Endothelial cell of umbilical vein (primary cell): ENCODE measurements at regions not wholly inside any gene's neighbourhood (a gene's known extent, or its start where the extent isn't known, plus 50 kb on each side); places are given as distances from the start of the nearest gene placed in this dataset.

Experiments
- BruUV-seq: library from RNA; stranded (reverse); fragments of 400-500 nt; replicated peaks from 2 replicates; lab custom pipeline; 2021; lab: Mats Ljungman, UMichigan
- CTCF ChIA-PET: fragments of 300-600, 350-600 bp; sonication (Branson Sonifier 250); formaldehyde crosslinking; loops from one replicate; lab custom pipeline; 2021; ENCODE audit warnings: antibody characterized with exemption, inconsistent platforms; lab: Charles Lee
- POLR2A ChIA-PET: fragments of 300-600, 350-600 bp; sonication (Branson Sonifier 250); formaldehyde crosslinking; loops from one replicate; lab custom pipeline; 2021; ENCODE audit warnings: antibody characterized with exemption, inconsistent platforms; lab: Charles Lee
- DNase-seq: peaks from one replicate; pipeline ENCODE4 v3.0.0-alpha.2; 2011; ENCODE audit warnings: low read depth, low spot score
- FAIRE-seq: peaks from 2 replicates; lab custom pipeline; 2011; peaks lifted over from hg19 to GRCh38; lab: Jason Lieb, UNC
- H2AFZ ChIP-seq: 2 replicates; pipeline ENCODE4 v1.6.0; 2012; ENCODE audit warnings: low read depth, low read length, control low read depth, inconsistent platforms
- H3K27ac ChIP-seq: 2 replicates; pipeline ENCODE4 v1.5.1; 2011; ENCODE audit warnings: low read depth, mild to moderate bottlenecking, control low read depth, low read length, moderate library complexity; ENCODE audit not compliant: insufficient read depth
- H3K27me3 ChIP-seq, 2 experiments: 2 replicates each; pipeline versions ENCODE4 v1.6.0 to v1.6.1; 2011; ENCODE audit warnings: low read length in 2 of 2, mixed read lengths in 1 of 2; ENCODE audit not compliant: control insufficient read depth in 2 of 2, insufficient read depth in 2 of 2
- H3K36me3 ChIP-seq, 2 experiments: 2 replicates in 1 of 2; 3 replicates in 1 of 2; pipeline ENCODE4 v1.5.1; 2011; ENCODE audit warnings: low read length in 2 of 2, mild to moderate bottlenecking in 1 of 2, moderate library complexity in 1 of 2; ENCODE audit not compliant: control insufficient read depth in 2 of 2, insufficient read depth in 2 of 2; ENCODE audit errors: extremely low read depth in 1 of 2
- H3K4me1 ChIP-seq: 3 replicates; pipeline ENCODE4 v1.5.1; 2011; ENCODE audit warnings: mild to moderate bottlenecking, low read length; ENCODE audit not compliant: control insufficient read depth, insufficient read depth; ENCODE audit errors: extremely low read depth
- H3K4me2 ChIP-seq: 2 replicates; pipeline ENCODE4 v1.6.1; 2011; ENCODE audit warnings: low read length, control low read depth, mixed read lengths; ENCODE audit not compliant: insufficient read depth
- H3K4me3 ChIP-seq, 3 experiments: fragments of 200-600 bp in 1 of 3; sonication (generic), shearing (Covaris generic) in 1 of 3; replicated peaks in 1 of 3; 2 replicates each; pipeline ENCODE4 v1.5.1; 2011 to 2016; ENCODE audit warnings: control low read depth in 3 of 3, low read length in 3 of 3, mild to moderate bottlenecking in 2 of 3, inconsistent platforms in 1 of 3, low read depth in 1 of 3, moderate library complexity in 1 of 3; ENCODE audit not compliant: insufficient read depth in 1 of 3
- H3K79me2 ChIP-seq: 2 replicates; pipeline ENCODE4 v1.6.0; 2012; ENCODE audit warnings: low read length, inconsistent platforms; ENCODE audit not compliant: control insufficient read depth, insufficient read depth
- H3K9ac ChIP-seq: replicated peaks from 2 replicates; pipeline ENCODE3; 2011; ENCODE audit warnings: low read length, control low read depth; ENCODE audit not compliant: insufficient read depth; ENCODE audit errors: extremely low read depth
- H3K9me1 ChIP-seq: replicated peaks from 3 replicates; pipeline ENCODE4 v1.6.0; 2011; ENCODE audit warnings: mild to moderate bottlenecking, low read length; ENCODE audit not compliant: control insufficient read depth, insufficient read depth; ENCODE audit errors: extremely low read depth
- H3K9me3 ChIP-seq: replicated peaks from 2 replicates; pipeline ENCODE4 v1.5.1; 2012; ENCODE audit warnings: low read length, inconsistent platforms; ENCODE audit not compliant: control insufficient read depth, insufficient read depth
- H4K20me1 ChIP-seq: replicated peaks from 2 replicates; pipeline ENCODE3; 2011; ENCODE audit warnings: mild to moderate bottlenecking, low read length; ENCODE audit not compliant: control insufficient read depth, insufficient read depth; ENCODE audit errors: extremely low read depth
- EZH2 ChIP-seq: IDR thresholded peaks from 2 replicates; pipeline ENCODE4 v1.6.1; 2012; ENCODE audit warnings: borderline replicate concordance, low read depth, mild to moderate bottlenecking, moderate library complexity, low read length, inconsistent platforms; ENCODE audit not compliant: severe bottlenecking
- FOS ChIP-seq: IDR thresholded peaks from 2 replicates; pipeline ENCODE4 v1.6.1; 2011; ENCODE audit warnings: mild to moderate bottlenecking, low read length, moderate library complexity, borderline replicate concordance; ENCODE audit not compliant: insufficient read depth
- GATA2 ChIP-seq: IDR thresholded peaks from 2 replicates; pipeline ENCODE4 v1.7.0; 2011; ENCODE audit warnings: low read depth, mild to moderate bottlenecking, moderate library complexity, mixed read lengths, low read length; ENCODE audit not compliant: insufficient read length, insufficient read depth
- JUN ChIP-seq: IDR thresholded peaks from 2 replicates; pipeline ENCODE4 v1.6.1; 2011; ENCODE audit warnings: borderline replicate concordance, low read depth; ENCODE audit not compliant: insufficient read length, insufficient read depth
- MAX ChIP-seq: IDR thresholded peaks from 2 replicates; pipeline ENCODE4 v1.6.1; 2011; ENCODE audit not compliant: insufficient read depth, insufficient read length
- MYC ChIP-seq: IDR thresholded peaks from one replicate; pipeline ENCODE4 v1.6.1; 2011; ENCODE audit warnings: mild to moderate bottlenecking, low read depth, low read length
- POLR2A ChIP-seq: IDR thresholded peaks from 2 replicates; pipeline ENCODE4 v1.6.1; 2012; ENCODE audit warnings: low read depth, mild to moderate bottlenecking, control low read depth, low read length
- POLR2AphosphoS5 ChIP-seq: IDR thresholded peaks from 2 replicates; pipeline ENCODE4 v1.6.1; 2012; ENCODE audit warnings: low read depth, mild to moderate bottlenecking, control low read depth, low read length, moderate library complexity; ENCODE audit not compliant: insufficient read depth
- dilution Hi-C: fragments of 300-500 bp; cut with MboI; formaldehyde crosslinking; loops from one replicate; pipeline ENCODE4 v1.15.0; 2019; ENCODE audit warnings: low sequenced_read_pairs; ENCODE audit not compliant: extremely low pct_ligation_motif_present
- intact Hi-C: fragments of 100-400 bp; cut with micrococcal nuclease; formaldehyde crosslinking; loops from one replicate; pipeline ENCODE4 v1.10.0; 2022
- TF ChIP-seq, protein P1 (sequence below), 2 donors: IDR thresholded peaks; 1 replicate in 1 of 2; 2 replicates in 1 of 2; pipeline ENCODE4 v1.5.1; 2011; ENCODE audit warnings: low read length in 2 of 2, mild to moderate bottlenecking in 2 of 2, moderate library complexity in 2 of 2, control low read depth in 1 of 2, inconsistent platforms in 1 of 2, low read depth in 1 of 2; ENCODE audit not compliant: insufficient read depth in 1 of 2; ENCODE audit errors: extremely low read depth in 1 of 2

- no peak overlapping the region for H2AFZ ChIP-seq
- BruUV-seq = no TSS peak
- intact Hi-C loops = no loop called here
- dilution Hi-C loops = no loop called here
- no peaks in the 10 kb centered on the region for H3K9me1 ChIP-seq
- H3K4me1 ChIP-seq = no peaks in the 10 kb centered on the region
- no peak for DNase-seq
- H3K9me3 ChIP-seq = no peaks in the 10 kb centered on the region
- H3K4me2 ChIP-seq = no peak overlapping the region
- TF ChIP-seq POLR2AphosphoS5 (no peak), FOS (no peak), EZH2 (no peak), JUN (no peak), MAX (no peak), MYC (no peak), GATA2 (no peak), POLR2A (no peak)
- TF ChIP-seq, protein P1, sequence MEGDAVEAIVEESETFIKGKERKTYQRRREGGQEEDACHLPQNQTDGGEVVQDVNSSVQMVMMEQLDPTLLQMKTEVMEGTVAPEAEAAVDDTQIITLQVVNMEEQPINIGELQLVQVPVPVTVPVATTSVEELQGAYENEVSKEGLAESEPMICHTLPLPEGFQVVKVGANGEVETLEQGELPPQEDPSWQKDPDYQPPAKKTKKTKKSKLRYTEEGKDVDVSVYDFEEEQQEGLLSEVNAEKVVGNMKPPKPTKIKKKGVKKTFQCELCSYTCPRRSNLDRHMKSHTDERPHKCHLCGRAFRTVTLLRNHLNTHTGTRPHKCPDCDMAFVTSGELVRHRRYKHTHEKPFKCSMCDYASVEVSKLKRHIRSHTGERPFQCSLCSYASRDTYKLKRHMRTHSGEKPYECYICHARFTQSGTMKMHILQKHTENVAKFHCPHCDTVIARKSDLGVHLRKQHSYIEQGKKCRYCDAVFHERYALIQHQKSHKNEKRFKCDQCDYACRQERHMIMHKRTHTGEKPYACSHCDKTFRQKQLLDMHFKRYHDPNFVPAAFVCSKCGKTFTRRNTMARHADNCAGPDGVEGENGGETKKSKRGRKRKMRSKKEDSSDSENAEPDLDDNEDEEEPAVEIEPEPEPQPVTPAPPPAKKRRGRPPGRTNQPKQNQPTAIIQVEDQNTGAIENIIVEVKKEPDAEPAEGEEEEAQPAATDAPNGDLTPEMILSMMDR (IDR thresholded peaks at IDR 0.05; ENCODE audit: extremely low read depth in 1 of 2, insufficient read depth in 1 of 2, low read depth in 1 of 2, low read length in 2 of 2) = no peak
- H3K79me2 ChIP-seq = no peaks in the 10 kb centered on the region
- H3K36me3 ChIP-seq = no peaks in the 10 kb centered on the region
- H3K27ac ChIP-seq = no peak overlapping the region
- H3K4me3 ChIP-seq = no peak overlapping the region
- no peak for FAIRE-seq
- ChIA-PET CTCF (interaction anchor here (1.1 kb wide), 1 partner anchor 23 kb away, joined by 3 read pairs; no protein-coding TSS in a partner anchor), POLR2A (no interaction called here)
- H3K9ac ChIP-seq = no peak overlapping the region
- H4K20me1 ChIP-seq = no peaks in the 10 kb centered on the region
- H3K27me3 ChIP-seq = no peaks in the 10 kb centered on the region
Observed at GRCh38 chr6:99096170-99096569, 148.4 kb upstream of the FBXL4 start.
